GM12892 (cell line): ENCODE measurements at regions not wholly inside any gene's neighbourhood (a gene's known extent, or its start where the extent isn't known, plus 50 kb on each side); places are given as distances from the start of the nearest gene placed in this dataset.
"Not testable (repeated sequence)": the region's sequence is repeated elsewhere in the genome, so short reads cannot be mapped to it uniquely, and the experiment has no call there.

Experiments
- DNase-seq: peaks from one replicate; pipeline ENCODE4 v3.0.0; 2011; ENCODE audit not compliant: insufficient read length
- FAIRE-seq: peaks from 2 replicates; lab custom pipeline; 2011; peaks lifted over from hg19 to GRCh38; lab: Jason Lieb, UNC
- POLR2A ChIP-seq: IDR thresholded peaks from 2 replicates; pipeline ENCODE4 v1.6.1; 2011; ENCODE audit warnings: low read depth, low read length, control low read depth
- POLR2AphosphoS5 ChIP-seq: IDR thresholded peaks from 2 replicates; pipeline ENCODE4 v1.6.1; 2011; ENCODE audit warnings: low read depth, low read length, control low read depth
- TAF1 ChIP-seq: IDR thresholded peaks from 2 replicates; pipeline ENCODE4 v1.6.1; 2011; ENCODE audit warnings: low read depth, mild to moderate bottlenecking, control low read depth, low read length, borderline replicate concordance

- FAIRE-seq (no peak), DNase-seq (no peak)
- TF ChIP-seq TAF1 (no peak), POLR2AphosphoS5 (no peak), POLR2A (no peak)
Measured at GRCh38 chr1:218926631-218927030, 247.0 kb upstream of the LYPLAL1 start.

- TF ChIP-seq TAF1 (no peak), POLR2A (no peak), POLR2AphosphoS5 (no peak)
- DNase-seq = no peak
- no peak for FAIRE-seq
Measured at GRCh38 chr1:218930000-218930399, 243.7 kb upstream of the LYPLAL1 start.

- no peak for FAIRE-seq
- TF ChIP-seq POLR2A (no peak), POLR2AphosphoS5 (no peak), TAF1 (no peak)
- DNase-seq = no peak
Measured at GRCh38 chr1:218930472-218931241, 243.0 kb upstream of the LYPLAL1 start.

GRCh38 chr1:218931324-218931723 is 242.4 kb upstream of the LYPLAL1 start:
- FAIRE-seq (no peak), DNase-seq (no peak)
- no peak for TF ChIP-seq TAF1
- TF ChIP-seq POLR2AphosphoS5 = no peak
- no peak for TF ChIP-seq POLR2A

GRCh38 chr1:218933513-218933912 is 240.2 kb upstream of the LYPLAL1 start:
- no peak for DNase-seq
- TF ChIP-seq POLR2A (no peak), POLR2AphosphoS5 (no peak), TAF1 (no peak)
- no peak for FAIRE-seq

GRCh38 chr1:218935408-218935807 is 238.3 kb upstream of the LYPLAL1 start:
- DNase-seq, FAIRE-seq: not testable (repeated sequence)

GRCh38 chr1:218938259-218938658 is 235.4 kb upstream of the LYPLAL1 start:
- FAIRE-seq (no peak), DNase-seq (no peak)

GRCh38 chr1:218939095-218939494 is 234.6 kb upstream of the LYPLAL1 start:
- DNase-seq (no peak), FAIRE-seq (no peak)

More at GRCh38 chr1:218938259-218938658, 235.4 kb upstream of the LYPLAL1 start:
- no peak for TF ChIP-seq TAF1
- TF ChIP-seq POLR2A = no peak
- no peak for TF ChIP-seq POLR2AphosphoS5

GRCh38 chr1:218942431-218942830 is 231.2 kb upstream of the LYPLAL1 start:
- no peak for DNase-seq
- TF ChIP-seq POLR2A = no peak
- no peak for TF ChIP-seq POLR2AphosphoS5
- TF ChIP-seq TAF1 = no peak
- FAIRE-seq = no peak

More at GRCh38 chr1:218939095-218939494, 234.6 kb upstream of the LYPLAL1 start:
- TF ChIP-seq POLR2AphosphoS5 (no peak), TAF1 (no peak), POLR2A (no peak)

GRCh38 chr1:218943371-218943770 is 230.3 kb upstream of the LYPLAL1 start:
- no peak for FAIRE-seq
- DNase-seq = no peak
- no peak for TF ChIP-seq TAF1
- no peak for TF ChIP-seq POLR2AphosphoS5
- no peak for TF ChIP-seq POLR2A

- TF ChIP-seq POLR2A (no peak), POLR2AphosphoS5 (no peak), TAF1 (no peak)
- DNase-seq (no peak), FAIRE-seq (no peak)
Measured at GRCh38 chr1:218945050-218945449, 228.6 kb upstream of the LYPLAL1 start.

GRCh38 chr1:218946147-218946546 is 227.5 kb upstream of the LYPLAL1 start:
- FAIRE-seq = no peak
- no peak for DNase-seq

More at GRCh38 chr1:218946147-218946546, 227.5 kb upstream of the LYPLAL1 start:
- TF ChIP-seq TAF1 (no peak), POLR2AphosphoS5 (no peak), POLR2A (no peak)
